IPS DF 6.9 (cell line): ENCODE measurements at regions not wholly inside any gene's neighbourhood (a gene's known extent, or its start where the extent isn't known, plus 50 kb on each side); places are given as distances from the start of the nearest gene placed in this dataset.

Source experiments
- DNase-seq: peaks from one replicate; pipeline ENCODE4 v3.0.0-alpha.2; 2013; ENCODE audit warnings: low read depth, low spot score
- H3K27ac ChIP-seq: one replicate; pipeline ENCODE4 v1.5.1; 2013; ENCODE audit warnings: low read length, control low read depth
- H3K27me3 ChIP-seq: 2 replicates; pipeline ENCODE4 v1.6.1; 2013; ENCODE audit warnings: mild to moderate bottlenecking, low read length; ENCODE audit not compliant: control insufficient read depth, insufficient read depth
- H3K36me3 ChIP-seq: 2 replicates; pipeline ENCODE4 v1.6.1; 2013; ENCODE audit warnings: low read length; ENCODE audit not compliant: control insufficient read depth, insufficient read depth
- H3K4me1 ChIP-seq: 2 replicates; pipeline ENCODE4 v1.6.1; 2013; ENCODE audit warnings: low read length; ENCODE audit not compliant: control insufficient read depth, insufficient read depth
- H3K4me3 ChIP-seq: 2 replicates; pipeline ENCODE4 v1.5.1; 2013; ENCODE audit warnings: mild to moderate bottlenecking, low read length
- H3K9me3 ChIP-seq: 2 replicates; pipeline ENCODE4 v1.6.1; 2013; ENCODE audit warnings: low read length, inconsistent platforms; ENCODE audit not compliant: control insufficient read depth, insufficient read depth
- WGBS: extraction: QIAGEN DNeasy Blood & Tissue Kit; methylation state at CpG from one replicate; pipeline ENCODE4 v1.1.7; 2013; ENCODE audit warnings: mixed read lengths, missing lambda C conversion rate; ENCODE audit not compliant: insufficient read length, insufficient coverage; 5-methylcytosine and 5-hydroxymethylcytosine counted together

DNA sequence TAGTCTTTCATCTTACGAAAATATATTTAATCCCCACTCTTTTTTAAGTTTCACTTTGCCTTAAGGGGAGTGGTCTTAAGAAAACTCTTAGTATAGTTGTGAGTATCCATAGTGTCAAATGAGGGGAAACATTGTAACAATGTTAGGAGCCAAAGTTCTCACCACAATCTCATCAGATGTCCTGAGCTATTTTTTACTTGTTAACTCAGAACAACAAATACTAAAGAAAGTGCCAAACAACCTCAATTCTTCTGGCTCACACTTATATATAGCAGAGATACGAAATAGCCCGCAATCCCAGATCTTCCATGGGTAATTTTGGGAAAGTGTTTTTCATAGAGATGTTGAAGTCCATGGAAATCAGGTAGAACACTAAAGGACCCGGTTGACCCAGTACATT is 194.0 kb upstream of the DMRT1 start:
- Histone ChIP-seq H3K36me3 (no peaks in the 10 kb centered on the region), H3K9me3 (no peaks in the 10 kb centered on the region), H3K4me3 (no peak overlapping the region), H3K4me1 (peaks cover 4% of the 10 kb centered on the region; the same call in 1 of the 2 replicates), H3K27me3 (no peaks in the 10 kb centered on the region), H3K27ac (no peak overlapping the region)
- no peak for DNase-seq
- WGBS = no CpG with 5 or more reads among the region's 4 CpGs

DNA sequence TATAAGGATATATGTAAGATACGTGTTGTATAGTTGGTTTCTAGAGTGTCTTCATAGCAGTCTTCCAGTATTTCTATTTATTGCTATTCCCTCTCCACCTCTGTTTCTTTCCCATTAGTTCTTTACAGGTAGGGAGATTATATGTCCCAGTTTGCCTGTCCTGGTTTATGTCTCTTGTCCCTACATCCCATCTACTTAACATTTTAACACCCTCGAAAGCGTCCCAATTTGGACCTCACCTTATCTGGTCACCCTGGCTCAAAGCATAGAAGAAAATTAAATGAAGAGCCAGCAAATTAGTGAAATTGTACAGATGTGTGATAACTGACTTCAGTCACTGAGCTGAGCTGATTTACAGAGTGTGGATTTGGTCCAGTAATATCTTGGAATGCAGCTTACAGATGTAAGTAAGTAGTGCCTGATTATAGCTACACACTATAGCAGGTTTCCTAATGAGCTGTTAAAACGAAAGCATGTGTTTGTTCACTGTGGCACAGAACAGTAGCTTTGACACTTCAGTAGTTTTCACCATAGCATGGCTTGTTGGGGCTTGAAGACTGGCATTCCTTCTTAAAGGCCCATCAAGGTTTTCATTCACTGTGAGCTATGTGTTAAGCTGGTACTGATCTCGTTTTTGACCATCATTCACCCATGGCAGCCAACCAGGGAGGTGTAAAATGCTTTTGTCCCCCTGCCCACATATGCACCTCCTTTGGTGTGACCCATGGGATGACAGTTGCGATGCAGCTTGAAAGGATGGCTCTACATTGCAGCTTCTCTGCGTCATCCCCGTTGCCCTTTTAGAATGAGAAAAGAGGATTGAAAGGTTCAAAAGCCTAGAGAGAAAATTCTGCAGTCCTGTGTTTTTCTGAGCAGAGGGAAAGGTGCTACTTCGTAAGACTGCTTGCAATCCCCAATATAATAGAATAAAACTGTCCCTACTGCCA is 192.1 kb upstream of the DMRT1 start:
- Histone ChIP-seq H3K27ac (no peak overlapping the region), H3K27me3 (no peaks in the 10 kb centered on the region), H3K9me3 (no peaks in the 10 kb centered on the region), H3K36me3 (no peaks in the 10 kb centered on the region), H3K4me3 (no peak overlapping the region), H3K4me1 (peaks cover 4% of the 10 kb centered on the region; the same call in 1 of the 2 replicates)
- no CpG with 5 or more reads among the region's 9 CpGs for WGBS
- DNase-seq = no peak

DNA sequence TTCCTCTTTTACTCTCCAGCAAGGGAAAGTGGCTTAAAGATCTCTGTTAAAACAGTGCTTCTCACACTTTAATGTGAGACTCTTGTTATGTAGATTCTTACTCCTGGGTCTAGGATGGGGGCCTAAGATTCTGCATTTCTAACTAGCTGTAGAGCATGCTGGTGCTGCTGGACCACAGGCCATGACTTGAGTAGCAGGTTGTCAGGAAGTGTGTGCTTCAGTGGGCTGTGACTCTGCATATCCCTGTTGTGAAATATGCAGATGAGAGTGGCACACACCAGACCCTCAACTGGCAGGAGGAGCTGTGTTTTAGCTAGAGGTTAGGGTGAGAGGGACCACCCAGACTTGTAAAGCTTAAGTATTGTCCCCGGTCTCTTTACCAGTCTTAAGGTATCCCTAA is 191.1 kb upstream of the DMRT1 start:
- Histone ChIP-seq H3K27me3 (no peaks in the 10 kb centered on the region), H3K9me3 (no peaks in the 10 kb centered on the region), H3K4me1 (peaks cover 4% of the 10 kb centered on the region; the same call in 1 of the 2 replicates), H3K27ac (no peak overlapping the region), H3K36me3 (no peaks in the 10 kb centered on the region), H3K4me3 (no peak overlapping the region)
- DNase-seq = no peak
- no CpG with 5 or more reads among the region's 1 CpG for WGBS

DNA sequence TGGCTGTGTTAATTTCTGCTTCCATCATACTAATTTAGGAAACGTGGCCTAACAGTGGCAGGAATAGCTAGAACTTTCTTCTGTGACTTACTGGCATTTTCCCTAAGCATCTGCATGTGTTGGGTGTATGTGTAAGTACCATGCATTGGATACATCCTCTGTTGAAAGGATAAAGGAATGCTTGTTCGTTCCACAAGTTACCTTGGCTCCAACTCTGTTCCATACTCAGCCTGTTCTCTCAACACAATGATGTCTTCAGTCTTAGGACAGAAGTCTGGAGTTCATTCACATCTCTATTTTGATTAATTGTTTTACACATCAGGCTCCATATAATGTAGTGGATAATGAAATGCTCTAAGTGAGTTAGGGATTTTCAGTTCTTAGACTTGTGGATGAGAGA is 190.1 kb upstream of the DMRT1 start:
- DNase-seq = no peak
- no peaks in the 10 kb centered on the region for H3K36me3 ChIP-seq
- no peak overlapping the region for H3K27ac ChIP-seq
- no peaks in the 10 kb centered on the region for H3K27me3 ChIP-seq
- no peak overlapping the region for H3K4me3 ChIP-seq
- WGBS = no CpG with 5 or more reads among the region's 2 CpGs
- no peaks in the 10 kb centered on the region for H3K9me3 ChIP-seq
- H3K4me1 ChIP-seq = peaks cover 4% of the 10 kb centered on the region; the same call in 1 of the 2 replicates

DNA sequence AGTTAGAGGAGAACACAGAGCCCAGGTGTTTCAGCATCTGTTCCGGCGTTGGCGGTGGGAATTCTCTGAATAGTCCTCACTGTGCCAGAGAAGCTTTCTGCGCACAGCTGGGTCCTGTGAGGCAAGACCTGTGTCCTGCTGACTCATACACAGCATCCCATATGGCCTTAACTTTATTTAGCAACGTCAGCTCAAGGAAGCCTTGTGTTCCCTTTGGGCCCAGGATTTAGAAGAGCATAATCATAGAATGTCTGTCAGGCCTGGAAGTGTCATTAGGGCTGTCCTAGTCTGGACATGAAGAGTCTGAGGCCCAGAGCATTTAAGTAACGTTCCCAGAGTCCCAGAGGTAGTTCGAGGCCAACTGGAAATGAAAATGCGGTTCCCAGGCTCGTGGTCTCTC is 188.6 kb upstream of the DMRT1 start:
- Histone ChIP-seq H3K27ac (no peak overlapping the region), H3K9me3 (no peaks in the 10 kb centered on the region), H3K4me1 (peaks cover 4% of the 10 kb centered on the region; the same call in 1 of the 2 replicates), H3K4me3 (no peak overlapping the region), H3K27me3 (no peaks in the 10 kb centered on the region), H3K36me3 (no peaks in the 10 kb centered on the region)
- DNase-seq = no peak
- whole genome bisulfite sequencing = no CpG with 5 or more reads among the region's 9 CpGs

DNA sequence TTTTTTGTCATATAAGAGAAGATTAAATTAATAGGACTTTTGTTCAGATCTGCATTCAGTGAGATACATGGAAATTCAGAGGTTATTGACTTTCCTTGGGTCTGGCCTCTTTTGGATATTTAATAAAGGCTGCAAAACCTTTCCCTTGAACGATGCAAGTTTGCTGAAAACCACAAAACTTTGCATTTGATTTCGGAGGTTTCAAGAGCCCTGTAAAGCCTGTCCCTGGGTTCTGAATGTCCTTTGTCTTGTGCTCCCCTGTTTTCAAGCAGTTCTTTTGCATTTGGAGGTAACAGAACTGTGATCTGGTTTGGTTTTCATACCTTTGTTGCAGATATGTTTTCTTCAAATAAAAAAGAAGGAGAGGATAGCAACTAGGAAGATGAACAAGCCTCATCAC is 188.1 kb upstream of the DMRT1 start:
- no peak overlapping the region for H3K4me3 ChIP-seq
- no peak overlapping the region for H3K27ac ChIP-seq
- no peak for DNase-seq
- no peaks in the 10 kb centered on the region for H3K9me3 ChIP-seq
- WGBS = no CpG with 5 or more reads among the region's 2 CpGs
- H3K27me3 ChIP-seq = no peaks in the 10 kb centered on the region
- peaks cover 4% of the 10 kb centered on the region; the same call in 1 of the 2 replicates for H3K4me1 ChIP-seq
- no peaks in the 10 kb centered on the region for H3K36me3 ChIP-seq

DNA sequence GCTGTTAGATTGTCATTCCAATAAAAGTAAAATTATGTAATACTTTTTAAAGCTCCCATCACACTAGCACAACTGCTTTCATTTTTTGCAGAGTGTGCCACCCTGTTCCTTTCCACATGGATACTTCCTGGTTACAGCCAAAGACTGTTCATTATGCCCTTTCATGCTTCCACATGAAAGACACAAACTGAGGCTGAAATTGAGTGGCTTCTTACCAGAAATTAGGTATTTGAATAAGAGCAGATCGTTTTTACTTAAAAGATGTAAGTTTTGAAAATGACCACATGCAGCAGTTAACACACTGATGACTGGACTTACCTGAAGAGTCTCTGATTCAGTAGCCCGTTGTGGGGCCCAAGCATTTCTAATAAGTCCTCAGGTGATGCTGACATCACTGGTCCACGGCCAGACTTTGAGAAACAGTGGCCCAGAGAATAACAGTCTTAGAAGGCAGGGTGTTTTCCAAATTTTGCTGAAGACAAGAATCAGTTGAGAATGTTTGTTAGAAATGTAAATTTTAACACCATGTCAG is 187.6 kb upstream of the DMRT1 start:
- no CpG with 5 or more reads among the region's 3 CpGs for WGBS

DNA sequence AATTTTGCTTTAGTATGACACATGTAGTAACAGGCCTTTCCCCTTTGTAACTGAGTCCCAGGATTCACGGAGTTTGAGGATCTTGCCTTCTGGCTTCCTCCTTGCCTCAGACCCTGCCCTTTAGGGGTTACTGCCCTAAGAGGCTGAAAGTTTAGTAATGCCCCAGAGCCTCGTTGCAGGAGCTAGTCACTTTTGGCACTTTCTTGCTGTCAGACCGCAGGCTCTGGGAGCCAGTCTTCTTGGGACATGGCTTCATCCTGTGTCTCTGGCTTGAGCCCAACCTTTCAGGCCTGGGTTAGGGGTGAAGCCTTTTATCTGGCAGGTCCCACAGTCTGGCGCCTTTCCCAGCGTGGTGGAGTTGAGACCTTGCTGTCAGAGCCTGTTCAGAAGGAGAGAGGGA is 185.6 kb upstream of the DMRT1 start:
- no CpG with 5 or more reads among the region's 5 CpGs for WGBS

More for the DNA sequence above, 187.6 kb upstream of the DMRT1 start:
- Histone ChIP-seq H3K27me3 (no peaks in the 10 kb centered on the region), H3K4me1 (peaks cover 4% of the 10 kb centered on the region; the same call in 1 of the 2 replicates), H3K4me3 (no peak overlapping the region), H3K36me3 (no peaks in the 10 kb centered on the region), H3K27ac (no peak overlapping the region), H3K9me3 (no peaks in the 10 kb centered on the region)
- no peak for DNase-seq

DNA sequence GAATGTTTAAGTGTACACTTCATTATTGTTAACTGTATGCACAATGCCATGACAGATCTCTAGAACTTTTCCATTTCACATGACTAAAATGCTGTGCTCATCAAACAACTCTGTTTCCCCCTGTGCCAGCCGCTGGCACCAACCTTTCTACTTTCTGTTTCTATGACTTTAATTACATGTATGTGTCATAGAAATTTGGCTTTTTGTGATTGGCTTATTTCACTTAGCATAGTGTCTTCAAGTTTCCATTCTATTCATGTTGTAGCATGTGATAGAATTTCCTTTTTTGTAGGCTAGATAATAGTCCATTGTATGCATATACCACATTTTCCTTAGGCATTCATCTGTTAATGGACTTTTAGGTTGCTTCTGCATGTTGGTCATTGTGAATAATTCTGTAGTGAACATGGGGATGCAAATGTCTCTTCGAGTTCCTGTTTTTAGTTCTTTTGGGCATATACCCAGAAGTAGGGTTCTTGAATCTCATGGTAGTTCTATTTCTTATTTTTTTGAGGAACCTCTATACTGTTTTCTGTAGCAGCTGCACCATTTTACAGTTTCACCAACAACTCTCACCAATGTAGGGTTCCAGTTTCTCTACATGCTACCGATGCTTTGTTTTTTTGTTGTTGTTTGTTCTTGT is 184.4 kb upstream of the DMRT1 start:
- no peaks in the 10 kb centered on the region for H3K9me3 ChIP-seq
- no peak for DNase-seq
- no peaks in the 10 kb centered on the region for H3K36me3 ChIP-seq
- H3K4me1 ChIP-seq = no peaks in the 10 kb centered on the region
- no peak overlapping the region for H3K4me3 ChIP-seq
- no peak overlapping the region for H3K27ac ChIP-seq
- WGBS = no CpG with 5 or more reads among the region's 3 CpGs
- H3K27me3 ChIP-seq = no peaks in the 10 kb centered on the region

More for the DNA sequence above, 185.6 kb upstream of the DMRT1 start:
- DNase-seq = no peak
- Histone ChIP-seq H3K9me3 (no peaks in the 10 kb centered on the region), H3K27ac (no peak overlapping the region), H3K4me1 (no peaks in the 10 kb centered on the region), H3K4me3 (no peak overlapping the region), H3K36me3 (no peaks in the 10 kb centered on the region), H3K27me3 (no peaks in the 10 kb centered on the region)

DNA sequence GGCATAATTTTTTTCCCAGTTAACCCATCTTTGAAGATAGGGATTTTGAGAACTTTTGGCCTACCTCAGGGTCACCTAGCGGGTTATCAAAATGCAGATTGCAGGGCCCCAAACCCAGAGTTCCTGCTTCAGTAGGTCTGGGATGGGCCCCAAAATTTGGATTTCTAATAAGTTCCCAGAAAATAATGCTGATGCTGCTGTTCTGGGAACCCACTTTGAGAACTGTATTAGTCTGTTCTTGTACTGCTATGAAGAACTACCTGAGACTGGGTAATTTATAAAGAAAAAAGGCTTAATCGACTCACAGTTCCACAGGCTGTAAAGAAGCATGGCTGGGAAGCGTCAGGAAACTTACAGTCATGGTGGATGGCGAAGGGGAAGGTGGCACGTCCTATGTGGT is 182.2 kb upstream of the DMRT1 start:
- Histone ChIP-seq H3K27me3 (no peaks in the 10 kb centered on the region), H3K27ac (no peak overlapping the region), H3K4me3 (no peak overlapping the region), H3K4me1 (no peaks in the 10 kb centered on the region), H3K36me3 (no peaks in the 10 kb centered on the region), H3K9me3 (no peaks in the 10 kb centered on the region)
- WGBS = no CpG with 5 or more reads among the region's 5 CpGs
- DNase-seq = no peak
